Naive thymus-derived CD8-positive, alpha-beta T cell (primary cell): ENCODE measurements at regions not wholly inside any gene's neighbourhood (a gene's known extent, or its start where the extent isn't known, plus 50 kb on each side); places are given as distances from the start of the nearest gene placed in this dataset.

Experiments used
- ATAC-seq, 2 donors: fragments of 150-1000 bp; cut with Tn5 transposase in 1 of 2; sonication (Bioruptor Pico), chemical (Tn5 transposase) in 1 of 2; 1 replicate in 1 of 2; 2 replicates in 1 of 2; pipeline ENCODE4 v1.10.0; 2021; ENCODE audit warnings: mild to moderate bottlenecking in 2 of 2, moderate library complexity in 2 of 2
- POLR2A ChIA-PET: fragments of 350-600 bp; sonication (Branson Sonifier 250); formaldehyde crosslinking; loops from one replicate; lab custom pipeline; 2021; ENCODE audit warnings: antibody characterized with exemption; lab: Charles Lee
- DNase-seq, 10 donors: peaks; one replicate each; pipeline versions ENCODE4 v3.0.0 to v3.0.0-alpha.2; 2020 to 2022
- H3K27ac Mint-ChIP-seq, 10 donors: one replicate each; pipeline ENCODE4 v1.8.0; 2020 to 2022; ENCODE audit warnings: mild to moderate bottlenecking in 10 of 10, mixed read lengths in 10 of 10, moderate library complexity in 4 of 10, inconsistent platforms in 1 of 10
- H3K27me3 Mint-ChIP-seq, 5 donors: one replicate each; pipeline ENCODE4 v1.8.0; 2021 to 2022; ENCODE audit warnings: mixed read lengths in 5 of 5
- H3K36me3 Mint-ChIP-seq, 3 donors: one replicate each; pipeline ENCODE4 v1.8.0; 2020 to 2022; ENCODE audit warnings: mixed read lengths in 3 of 3, mild to moderate bottlenecking in 2 of 3, inconsistent platforms in 1 of 3
- H3K4me1 Mint-ChIP-seq, 4 donors: one replicate each; pipeline ENCODE4 v1.8.0; 2021 to 2022; ENCODE audit warnings: mixed read lengths in 4 of 4
- H3K4me3 Mint-ChIP-seq, 10 donors: one replicate each; pipeline ENCODE4 v1.8.0; 2020 to 2022; ENCODE audit warnings: mild to moderate bottlenecking in 10 of 10, mixed read lengths in 10 of 10, moderate library complexity in 6 of 10, inconsistent platforms in 1 of 10
- H3K9me3 Mint-ChIP-seq, 9 donors: one replicate each; pipeline ENCODE4 v1.8.0; 2020 to 2022; ENCODE audit warnings: mixed read lengths in 9 of 9, mild to moderate bottlenecking in 3 of 9, inconsistent platforms in 1 of 9, moderate library complexity in 1 of 9

- H3K27me3 Mint-ChIP-seq, result peaks cover 0 to 3% (median 0%) of the 10 kb centered on the region in 5 donors
- ATAC-seq (no peak), DNase-seq (no peak)
- H3K4me1 Mint-ChIP-seq, result no peaks in the 10 kb centered on the region
- H3K27ac Mint-ChIP-seq, result no peak overlapping the region
- POLR2A ChIA-PET, result no interaction called here
- no peaks in the 10 kb centered on the region for H3K36me3 Mint-ChIP-seq
- no peaks in the 10 kb centered on the region for H3K9me3 Mint-ChIP-seq
- H3K4me3 Mint-ChIP-seq, result no peak overlapping the region
Measured at GRCh38 chrX:103158317-103158621, 56.6 kb upstream of the BEX4 start.

- H3K36me3 Mint-ChIP-seq, result no peaks in the 10 kb centered on the region
- ATAC-seq (no peak), DNase-seq (peak in 3 of 10 donors; percentile 3 to 17 (median 14))
- H3K4me3 Mint-ChIP-seq, result no peak overlapping the region
- no peak overlapping the region for H3K27ac Mint-ChIP-seq
- no peaks in the 10 kb centered on the region for H3K9me3 Mint-ChIP-seq
- no peaks in the 10 kb centered on the region for H3K4me1 Mint-ChIP-seq
- POLR2A ChIA-PET, result no interaction called here
- peaks cover 0 to 8% (median 0%) of the 10 kb centered on the region in 5 donors for H3K27me3 Mint-ChIP-seq
Measured at GRCh38 chrX:103157496-103158316, 57.2 kb upstream of the BEX4 start.

- no peak overlapping the region for H3K4me3 Mint-ChIP-seq
- H3K4me1 Mint-ChIP-seq, result no peaks in the 10 kb centered on the region
- no peak for DNase-seq
- POLR2A ChIA-PET, result no interaction called here
- H3K27me3 Mint-ChIP-seq, result peaks cover 0 to 17% (median 0%) of the 10 kb centered on the region in 5 donors
- no peaks in the 10 kb centered on the region for H3K36me3 Mint-ChIP-seq
- ATAC-seq, result no peak
- no peaks in the 10 kb centered on the region for H3K9me3 Mint-ChIP-seq
- H3K27ac Mint-ChIP-seq, result no peak overlapping the region
Measured at GRCh38 chrX:103155201-103155600, 59.7 kb upstream of the BEX4 start.

- no peak overlapping the region for H3K27ac Mint-ChIP-seq
- H3K36me3 Mint-ChIP-seq, result no peaks in the 10 kb centered on the region
- POLR2A ChIA-PET, result no interaction called here
- ATAC-seq (no peak), DNase-seq (no peak)
- H3K9me3 Mint-ChIP-seq, result no peaks in the 10 kb centered on the region
- H3K4me1 Mint-ChIP-seq, result no peaks in the 10 kb centered on the region
- H3K27me3 Mint-ChIP-seq, result peaks cover 0 to 17% (median 2%) of the 10 kb centered on the region in 5 donors
- H3K4me3 Mint-ChIP-seq, result no peak overlapping the region
Measured at GRCh38 chrX:103153661-103154060, 60.7 kb upstream of the NXF3 start.

- Mint-ChIP-seq H3K27me3 (peaks cover 0 to 17% (median 3%) of the 10 kb centered on the region in 5 donors), H3K27ac (no peak overlapping the region), H3K4me3 (no peak overlapping the region), H3K9me3 (no peaks in the 10 kb centered on the region), H3K36me3 (no peaks in the 10 kb centered on the region), H3K4me1 (no peaks in the 10 kb centered on the region)
- POLR2A ChIA-PET, result no interaction called here
- DNase-seq, result no peak
- ATAC-seq, result no peak
Measured at GRCh38 chrX:103151799-103152198, 58.9 kb upstream of the NXF3 start.

- Mint-ChIP-seq H3K4me3 (no peak overlapping the region), H3K27me3 (peaks cover 0 to 17% (median 5%) of the 10 kb centered on the region in 5 donors), H3K27ac (no peak overlapping the region), H3K4me1 (no peaks in the 10 kb centered on the region), H3K36me3 (no peaks in the 10 kb centered on the region), H3K9me3 (no peaks in the 10 kb centered on the region)
- DNase-seq (no peak), ATAC-seq (no peak)
- POLR2A ChIA-PET, result no interaction called here
Measured at GRCh38 chrX:103149652-103150051, 56.7 kb upstream of the NXF3 start.

GRCh38 chrX:103148075-103148474, 55.1 kb upstream of the NXF3 start:
- no peak for ATAC-seq
- H3K27me3 Mint-ChIP-seq, result peaks cover 0 to 12% (median 5%) of the 10 kb centered on the region in 5 donors
- DNase-seq, result no peak
- H3K9me3 Mint-ChIP-seq, result no peaks in the 10 kb centered on the region
- POLR2A ChIA-PET, result no interaction called here
- no peak overlapping the region for H3K4me3 Mint-ChIP-seq
- H3K27ac Mint-ChIP-seq, result no peak overlapping the region
- H3K4me1 Mint-ChIP-seq, result no peaks in the 10 kb centered on the region
- no peaks in the 10 kb centered on the region for H3K36me3 Mint-ChIP-seq
